IMR-90 (cell line): ENCODE measurements at regions not wholly inside any gene's neighbourhood (a gene's known extent, or its start where the extent isn't known, plus 50 kb on each side); places are given as distances from the start of the nearest gene placed in this dataset.

Source experiments
- ATAC-seq: fragments of 200-7000 bp; cut with Tn5 transposase; 2 replicates; pipeline ENCODE4 v1.9.1; 2020; ENCODE audit warnings: low read depth, mild to moderate bottlenecking, moderate library complexity
- BruUV-seq: library from RNA; stranded (reverse); fragments of 400-500 nt; replicated peaks from 2 replicates; lab custom pipeline; 2021; lab: Mats Ljungman, UMichigan
- CTCF ChIA-PET: fragments of 300-600 bp; formaldehyde crosslinking; extraction: SDS; loops from one replicate; lab custom pipeline; 2021; ENCODE audit warnings: antibody characterized with exemption; lab: Yijun Ruan, JAX
- POLR2A ChIA-PET: fragments of 300-600 bp; sonication (Branson Sonifier 250); formaldehyde crosslinking; loops from one replicate; lab custom pipeline; 2022; ENCODE audit warnings: antibody characterized with exemption; ENCODE audit not compliant: unreplicated experiment; lab: Charles Lee
- DNase-seq: peaks from one replicate; pipeline ENCODE4 v3.0.0; 2013
- H2AFZ ChIP-seq: replicated peaks from 2 replicates; pipeline ENCODE3; 2013; ENCODE audit warnings: low read length, mild to moderate bottlenecking; ENCODE audit not compliant: poor library complexity
- H2AK5ac ChIP-seq: 2 replicates; pipeline ENCODE4 v1.6.1; 2013; ENCODE audit warnings: low read depth, low read length, inconsistent platforms
- H2AK9ac ChIP-seq: replicated peaks from 2 replicates; pipeline ENCODE3; 2013; ENCODE audit warnings: mild to moderate bottlenecking, low read depth, low read length, moderate library complexity; ENCODE audit not compliant: poor library complexity
- H2BK120ac ChIP-seq: 2 replicates; pipeline ENCODE4 v1.6.1; 2013; ENCODE audit warnings: low read depth, low read length, inconsistent platforms
- H2BK15ac ChIP-seq: 3 replicates; pipeline ENCODE4 v1.6.1; 2013; ENCODE audit warnings: low read depth, low read length, inconsistent platforms
- H2BK20ac ChIP-seq: 2 replicates; pipeline ENCODE4 v1.6.1; 2013; ENCODE audit warnings: low read depth, mild to moderate bottlenecking, inconsistent platforms, low read length, moderate library complexity
- H2BK5ac ChIP-seq: 2 replicates; pipeline ENCODE4 v1.6.1; 2013; ENCODE audit warnings: mild to moderate bottlenecking, low read depth, low read length, inconsistent platforms; ENCODE audit not compliant: poor library complexity, severe bottlenecking
- H3K14ac ChIP-seq: replicated peaks from 2 replicates; pipeline ENCODE4 v1.6.1; 2013; ENCODE audit warnings: low read depth, low read length, inconsistent platforms
- H3K18ac ChIP-seq: 2 replicates; pipeline ENCODE4 v1.6.1; 2013; ENCODE audit warnings: low read depth, low read length, control low read depth
- H3K23ac ChIP-seq: 2 replicates; pipeline ENCODE4 v1.6.1; 2013; ENCODE audit warnings: low read depth, low read length, inconsistent platforms
- H3K27ac ChIP-seq: 2 replicates; pipeline ENCODE4 v1.5.1; 2013; ENCODE audit warnings: mild to moderate bottlenecking, control low read depth, low read length; ENCODE audit not compliant: insufficient read depth
- H3K27me3 ChIP-seq: 2 replicates; pipeline ENCODE4 v1.6.1; 2013; ENCODE audit warnings: low read length; ENCODE audit not compliant: control insufficient read depth, insufficient read depth
- H3K36me3 ChIP-seq: 2 replicates; pipeline ENCODE4 v1.6.1; 2013; ENCODE audit warnings: low read length, mixed read lengths; ENCODE audit not compliant: control insufficient read depth, insufficient read depth
- H3K4ac ChIP-seq: 2 replicates; pipeline ENCODE4 v1.6.1; 2013; ENCODE audit warnings: low read depth, low read length, inconsistent platforms
- H3K4me1 ChIP-seq: 2 replicates; pipeline ENCODE4 v1.6.1; 2013; ENCODE audit warnings: low read length, mixed read lengths; ENCODE audit not compliant: control insufficient read depth, insufficient read depth
- H3K4me2 ChIP-seq: 2 replicates; pipeline ENCODE4 v1.6.1; 2013; ENCODE audit warnings: low read depth, mild to moderate bottlenecking, control low read depth, low read length, moderate library complexity
- H3K4me3 ChIP-seq: 2 replicates; pipeline ENCODE4 v1.5.1; 2013; ENCODE audit warnings: low read depth, mild to moderate bottlenecking, control low read depth, low read length, moderate library complexity; ENCODE audit not compliant: insufficient read depth
- H3K56ac ChIP-seq: 2 replicates; pipeline ENCODE4 v1.6.1; 2013; ENCODE audit warnings: low read length, inconsistent platforms; ENCODE audit not compliant: insufficient read depth; ENCODE audit errors: extremely low read depth
- H3K79me1 ChIP-seq, 2 experiments: 2 replicates each; pipeline ENCODE4 v1.6.1; 2013; ENCODE audit warnings: low read length in 2 of 2, inconsistent platforms in 1 of 2, low read depth in 1 of 2
- H3K9ac ChIP-seq: 2 replicates; pipeline ENCODE4 v1.6.1; 2013; ENCODE audit warnings: low read depth, low read length, control low read depth
- H3K9me1 ChIP-seq: 2 replicates; pipeline ENCODE4 v1.6.1; 2013; ENCODE audit warnings: low read length, inconsistent platforms; ENCODE audit not compliant: insufficient read depth
- H3K9me3 ChIP-seq: 2 replicates; pipeline ENCODE4 v1.6.1; 2013; ENCODE audit warnings: low read length; ENCODE audit not compliant: control insufficient read depth, insufficient read depth
- H4K20me1 ChIP-seq: 2 replicates; pipeline ENCODE4 v1.6.1; 2013; ENCODE audit warnings: low read length, inconsistent platforms; ENCODE audit not compliant: insufficient read depth
- H4K5ac ChIP-seq: 2 replicates; pipeline ENCODE4 v1.6.1; 2013; ENCODE audit warnings: mild to moderate bottlenecking, low read depth, low read length, control low read depth
- H4K8ac ChIP-seq, 2 experiments: 2 replicates each; pipeline ENCODE4 v1.6.1; 2013; ENCODE audit warnings: low read depth in 2 of 2, low read length in 2 of 2, control low read depth in 1 of 2, inconsistent platforms in 1 of 2
- H4K91ac ChIP-seq: 2 replicates; pipeline ENCODE4 v1.6.1; 2013; ENCODE audit warnings: low read depth, low read length, inconsistent platforms; ENCODE audit not compliant: insufficient read depth
- BHLHE40 ChIP-seq: fragments of 150-350 bp; IDR thresholded peaks from 2 replicates; pipeline ENCODE4 v1.6.1; 2016; ENCODE audit warnings: mild to moderate bottlenecking, low read depth, low read length
- CEBPB ChIP-seq: IDR thresholded peaks from 2 replicates; pipeline ENCODE4 v1.6.1; 2012; ENCODE audit warnings: low read depth, low read length, improper control_type of control experiment
- CHD1 ChIP-seq: IDR thresholded peaks from 2 replicates; pipeline ENCODE4 v1.6.1; 2012; ENCODE audit warnings: low read depth, low read length, improper control_type of control experiment
- CTCF ChIP-seq: conservative IDR thresholded peaks from 2 replicates; pipeline ENCODE4 v1.5.1; 2012; ENCODE audit warnings: mild to moderate bottlenecking, low read depth, low read length, improper control_type of control experiment
- ELK1 ChIP-seq: fragments of 150-350 bp; IDR thresholded peaks from 2 replicates; pipeline ENCODE4 v1.6.1; 2016; ENCODE audit warnings: low read depth, mild to moderate bottlenecking, low read length, moderate library complexity, borderline replicate concordance
- FOS ChIP-seq: fragments of 150-350 bp; IDR thresholded peaks from 2 replicates; pipeline ENCODE4 v1.6.1; 2016; ENCODE audit warnings: low read depth, low read length
- MAFK ChIP-seq: IDR thresholded peaks from 2 replicates; pipeline ENCODE4 v1.6.1; 2012; ENCODE audit warnings: low read depth, low read length, improper control_type of control experiment
- MAZ ChIP-seq: IDR thresholded peaks from 2 replicates; pipeline ENCODE4 v1.6.1; 2012; ENCODE audit warnings: low read depth, mild to moderate bottlenecking, low read length, improper control_type of control experiment, moderate library complexity, borderline replicate concordance
- MXI1 ChIP-seq: IDR thresholded peaks from 2 replicates; pipeline ENCODE4 v1.6.1; 2012; ENCODE audit warnings: low read depth, mild to moderate bottlenecking, low read length, moderate library complexity, borderline replicate concordance
- NFE2L2 ChIP-seq: fragments of 150-350 bp; IDR thresholded peaks from 2 replicates; pipeline ENCODE4 v1.6.1; 2016; ENCODE audit warnings: low read depth, mild to moderate bottlenecking, low read length
- POLR2A ChIP-seq: IDR thresholded peaks from 2 replicates; pipeline ENCODE4 v1.6.1; 2012; ENCODE audit warnings: mild to moderate bottlenecking, low read depth, low read length
- RAD21 ChIP-seq: IDR thresholded peaks from 2 replicates; pipeline ENCODE4 v1.6.1; 2012; ENCODE audit warnings: low read length, improper control_type of control experiment
- RCOR1 ChIP-seq: IDR thresholded peaks from 2 replicates; pipeline ENCODE4 v1.6.1; 2012; ENCODE audit warnings: mild to moderate bottlenecking, low read length, improper control_type of control experiment; ENCODE audit not compliant: insufficient replicate concordance
- RFX5 ChIP-seq: IDR thresholded peaks from 2 replicates; pipeline ENCODE4 v1.8.0; 2012; ENCODE audit warnings: low read depth, mild to moderate bottlenecking, low read length, moderate library complexity
- SMC3 ChIP-seq: fragments of 150-350 bp; IDR thresholded peaks from 2 replicates; pipeline ENCODE4 v1.6.1; 2016; ENCODE audit warnings: low read depth, mild to moderate bottlenecking, antibody characterized with exemption, low read length, moderate library complexity
- WGBS, 2 experiments: methylation state at CpG; one replicate each; pipeline versions ENCODE4 v1.1.5 to v1.1.7; 2013; ENCODE audit warnings: missing lambda C conversion rate in 2 of 2; ENCODE audit not compliant: insufficient read length in 1 of 2; ENCODE audit errors: extremely low coverage in 2 of 2; 5-methylcytosine and 5-hydroxymethylcytosine counted together
- dilution Hi-C: fragments of 300-500 bp; cut with HindIII; formaldehyde crosslinking; loops from one replicate; pipeline ENCODE4 v1.14.3; 2018; ENCODE audit warnings: low sequenced_read_pairs; ENCODE audit not compliant: unreplicated experiment
- in situ Hi-C: fragments of 300-500 bp; cut with MboI; formaldehyde crosslinking; loops from 3 replicates; pipeline ENCODE4 v1.14.3; 2019; ENCODE audit warnings: low sequenced_read_pairs, inconsistent platforms, mixed read lengths
- intact Hi-C: fragments of 100-400 bp; cut with micrococcal nuclease; formaldehyde crosslinking; loops from 2 replicates; pipeline ENCODE4 v1.10.0; 2022
- TF ChIP-seq, protein P1 (sequence below): fragments of 150-350 bp; IDR thresholded peaks from 2 replicates; pipeline ENCODE4 v1.6.1; 2017; ENCODE audit warnings: mild to moderate bottlenecking, antibody characterized with exemption, low read length, low read depth

DNA sequence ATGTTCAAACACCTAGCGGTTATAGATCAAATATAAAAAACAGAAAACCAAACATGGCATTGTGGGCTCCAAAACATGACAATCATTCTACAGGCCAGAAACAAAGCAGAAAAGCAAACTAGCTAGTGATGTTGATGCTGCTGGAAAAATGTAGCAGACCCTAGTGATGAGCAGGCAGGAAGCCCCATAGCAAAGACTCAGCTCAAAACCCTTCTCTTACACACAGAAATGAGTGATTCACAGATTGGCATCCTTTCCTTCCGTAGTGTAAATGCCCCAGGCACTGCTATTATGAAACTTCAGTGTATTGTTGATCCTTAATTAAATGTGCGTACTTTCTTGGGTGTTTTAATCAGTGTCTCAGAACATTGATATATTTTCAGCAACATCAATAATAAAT is 425.1 kb downstream of the UTRN start:
- TF ChIP-seq MXI1: no peak
- TF ChIP-seq ELK1: no peak
- TF ChIP-seq CTCF: no peak
- TF ChIP-seq BHLHE40: no peak
- TF ChIP-seq MAZ: no peak
- no peak for TF ChIP-seq RFX5
- no peak for TF ChIP-seq SMC3
- no peak for TF ChIP-seq NFE2L2
- TF ChIP-seq, protein P1, sequence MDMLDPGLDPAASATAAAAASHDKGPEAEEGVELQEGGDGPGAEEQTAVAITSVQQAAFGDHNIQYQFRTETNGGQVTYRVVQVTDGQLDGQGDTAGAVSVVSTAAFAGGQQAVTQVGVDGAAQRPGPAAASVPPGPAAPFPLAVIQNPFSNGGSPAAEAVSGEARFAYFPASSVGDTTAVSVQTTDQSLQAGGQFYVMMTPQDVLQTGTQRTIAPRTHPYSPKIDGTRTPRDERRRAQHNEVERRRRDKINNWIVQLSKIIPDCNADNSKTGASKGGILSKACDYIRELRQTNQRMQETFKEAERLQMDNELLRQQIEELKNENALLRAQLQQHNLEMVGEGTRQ: no peak
- TF ChIP-seq MAFK: peak; percentile 50
- no peak for TF ChIP-seq POLR2A
- peak; percentile 75 for TF ChIP-seq FOS
- TF ChIP-seq CEBPB: peak; percentile 86
- TF ChIP-seq RAD21: no peak
- no peak for TF ChIP-seq CHD1
- TF ChIP-seq RCOR1: peak; percentile 63
- Histone ChIP-seq H3K4me2 (no peak overlapping the region), H4K20me1 (no peaks in the 10 kb centered on the region), H3K9ac (no peak overlapping the region), H2BK120ac (peak overlapping the region; percentile 43; the same call in 1 of the 2 replicates), H2AK9ac (no peak overlapping the region), H3K4ac (no peak overlapping the region), H2BK20ac (no peak overlapping the region), H3K9me1 (no peaks in the 10 kb centered on the region; the same call in 1 of the 2 replicates), H4K91ac (no peak overlapping the region), H3K4me1 (no peaks in the 10 kb centered on the region; the same call in 1 of the 2 replicates), H3K23ac (no peak overlapping the region), H2AFZ (no peak overlapping the region), H2AK5ac (no peak overlapping the region), H2BK15ac (no peak overlapping the region), H3K14ac (no peak overlapping the region), H4K8ac (no peak overlapping the region), H3K27me3 (no peaks in the 10 kb centered on the region), H4K5ac (no peak overlapping the region), H3K56ac (no peak overlapping the region), H3K79me1 (peaks cover 3 to 8% of the 10 kb centered on the region in 2 experiments; a peak in 2 of 4 replicates), H3K9me3 (no peaks in the 10 kb centered on the region), H3K4me3 (no peak overlapping the region), H3K27ac (no peak overlapping the region), H3K18ac (peak overlapping the region; percentile 61; the same call in 1 of the 2 replicates), H2BK5ac (peak overlapping the region; percentile 72), H3K36me3 (no peaks in the 10 kb centered on the region)
- intact Hi-C loops: no loop called here
- CTCF ChIA-PET: no interaction called here
- dilution Hi-C loops: no loop called here
- peak; percentile 97 for ATAC-seq
- in situ Hi-C loops: no loop called here
- no TSS peak for BruUV-seq
- peak; percentile 90 for DNase-seq
- POLR2A ChIA-PET: no interaction called here
- no CpG with 5 or more reads among the region's 3 CpGs for WGBS, 2 experiments
